IPS-18c (cell line): ENCODE measurements at regions not wholly inside any gene's neighbourhood (a gene's known extent, or its start where the extent isn't known, plus 50 kb on each side); places are given as distances from the start of the nearest gene placed in this dataset.
A peak's percentile ranks its signal among the peaks of the same experiment; 100 is the strongest.

Experiments used
- H3K4me3 ChIP-seq: 2 replicates; pipeline ENCODE4 v1.7.0; 2013; ENCODE audit warnings: low read depth, mild to moderate bottlenecking, low read length, moderate library complexity; ENCODE audit not compliant: insufficient read depth
- H3K9me3 ChIP-seq: one replicate; pipeline ENCODE4 v1.6.1; 2013; ENCODE audit warnings: mild to moderate bottlenecking, low read length, moderate library complexity; ENCODE audit not compliant: control insufficient read depth, insufficient read depth

DNA sequence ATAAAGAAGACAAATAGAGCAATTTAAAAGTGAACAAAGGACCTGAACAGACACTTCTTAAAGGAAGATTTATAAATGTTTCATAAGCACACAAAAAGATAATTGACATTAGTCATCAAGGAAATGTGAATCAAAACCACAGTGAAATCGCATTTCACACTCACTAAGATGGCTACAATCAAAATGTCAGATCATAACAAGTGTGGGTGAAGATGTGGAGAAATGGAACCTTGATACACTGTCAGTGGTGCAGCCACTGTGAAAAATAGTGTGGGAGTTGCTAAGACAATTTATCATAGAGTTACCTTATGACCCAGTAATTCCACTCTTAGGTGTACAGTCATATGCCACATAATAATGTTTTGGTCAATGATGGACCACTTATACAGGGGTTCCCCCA is 54.5 kb upstream of the HTR4 start:
- H3K9me3 ChIP-seq: no peaks in the 10 kb centered on the region
- no peak overlapping the region for H3K4me3 ChIP-seq

DNA sequence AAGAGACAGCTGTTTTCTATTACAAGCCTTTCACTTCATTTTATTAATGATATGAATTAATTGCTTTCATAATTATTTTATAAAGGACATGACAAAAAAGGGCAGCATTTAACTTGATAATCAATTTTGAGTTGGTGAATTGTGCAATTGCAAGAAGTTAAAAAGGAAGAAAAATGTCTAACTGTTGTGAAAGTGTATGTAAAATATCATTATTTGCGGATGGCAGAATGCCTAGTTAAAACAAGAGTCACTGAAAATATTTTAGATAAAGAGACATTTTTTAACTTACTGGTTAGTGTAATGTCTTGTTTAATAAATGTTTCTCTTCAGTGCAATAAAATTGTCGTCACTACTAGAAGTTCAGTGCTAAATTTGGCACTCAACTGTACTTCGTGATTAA is 57.6 kb upstream of the HTR4 start:
- no peak overlapping the region for H3K4me3 ChIP-seq
- H3K9me3 ChIP-seq: no peaks in the 10 kb centered on the region

DNA sequence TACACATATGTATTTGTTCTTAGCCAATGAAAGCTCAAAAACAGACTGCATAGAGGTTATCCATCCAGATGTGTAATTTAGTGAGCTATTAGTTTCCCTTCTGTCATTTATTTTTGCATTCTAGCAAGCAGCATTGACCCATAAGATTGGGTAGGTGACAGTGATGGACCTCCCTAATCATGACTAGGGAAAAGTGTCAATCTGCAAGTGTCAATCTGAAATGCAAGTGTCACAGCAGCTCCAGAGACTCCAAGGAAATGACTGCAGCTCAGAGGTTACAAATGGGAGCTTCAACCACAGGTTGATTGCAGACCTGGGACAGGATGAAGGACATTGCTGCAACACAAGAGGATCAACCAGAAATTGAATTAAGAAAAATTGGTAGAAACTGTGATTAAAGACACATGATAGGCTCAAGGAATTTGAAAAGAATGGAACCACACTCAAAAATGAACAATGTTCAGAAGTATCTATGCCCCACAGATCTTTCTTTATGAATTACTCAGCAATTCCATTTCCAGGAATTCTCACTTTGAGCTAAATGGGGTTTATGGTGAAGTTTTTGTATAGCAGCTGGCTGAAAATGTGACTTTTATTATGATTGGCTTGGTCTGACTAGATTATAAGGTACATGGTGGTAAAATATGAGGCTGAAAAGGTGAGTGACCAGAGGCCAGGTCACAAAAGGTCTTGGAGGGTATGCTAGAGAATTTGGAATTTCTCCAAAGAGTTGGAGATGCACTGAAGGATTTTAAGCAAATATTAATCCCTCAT is 59.6 kb upstream of the HTR4 start:
- H3K4me3 ChIP-seq: no peak overlapping the region
- no peaks in the 10 kb centered on the region for H3K9me3 ChIP-seq

DNA sequence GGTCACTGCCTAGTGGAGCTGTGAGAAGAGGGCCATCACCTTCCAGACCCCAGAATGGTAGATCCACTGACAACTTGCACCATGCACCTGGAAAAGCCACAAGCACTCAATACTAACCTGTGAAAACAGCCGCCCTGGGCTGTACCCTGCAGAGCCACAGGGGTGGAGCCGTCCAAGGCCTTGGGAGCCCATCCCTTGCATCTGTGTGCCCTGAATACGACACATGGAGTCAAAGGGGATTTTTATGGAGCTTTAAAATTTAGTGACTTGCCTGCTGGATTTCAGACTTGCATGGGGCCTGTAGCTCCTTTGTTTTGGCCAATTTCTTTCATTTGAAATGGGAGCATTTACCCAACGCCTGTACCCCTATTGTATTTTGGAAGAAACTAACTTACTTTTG is 62.4 kb upstream of the HTR4 start:
- Histone ChIP-seq H3K4me3 (no peak overlapping the region), H3K9me3 (no peaks in the 10 kb centered on the region)

DNA sequence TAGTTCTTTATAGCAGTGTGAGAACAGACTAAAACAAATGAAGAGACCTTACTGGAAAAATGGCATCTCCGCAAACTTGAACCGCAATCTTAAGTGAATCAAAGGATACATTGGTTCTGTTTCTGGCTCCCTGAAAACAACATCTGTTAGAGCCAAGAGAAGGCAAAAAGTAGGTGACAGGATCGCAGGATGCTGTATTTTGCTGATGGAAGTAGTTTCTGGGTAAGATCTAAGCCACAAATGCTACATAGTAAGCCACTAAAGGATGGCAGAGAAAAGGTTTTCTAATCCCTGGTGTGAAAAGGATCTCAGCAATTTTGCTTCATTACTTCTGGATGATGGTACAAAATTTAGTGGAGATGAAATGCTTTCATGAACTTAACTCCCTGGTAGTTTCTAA is 63.3 kb upstream of the HTR4 start:
- Histone ChIP-seq H3K9me3 (no peaks in the 10 kb centered on the region), H3K4me3 (no peak overlapping the region)

DNA sequence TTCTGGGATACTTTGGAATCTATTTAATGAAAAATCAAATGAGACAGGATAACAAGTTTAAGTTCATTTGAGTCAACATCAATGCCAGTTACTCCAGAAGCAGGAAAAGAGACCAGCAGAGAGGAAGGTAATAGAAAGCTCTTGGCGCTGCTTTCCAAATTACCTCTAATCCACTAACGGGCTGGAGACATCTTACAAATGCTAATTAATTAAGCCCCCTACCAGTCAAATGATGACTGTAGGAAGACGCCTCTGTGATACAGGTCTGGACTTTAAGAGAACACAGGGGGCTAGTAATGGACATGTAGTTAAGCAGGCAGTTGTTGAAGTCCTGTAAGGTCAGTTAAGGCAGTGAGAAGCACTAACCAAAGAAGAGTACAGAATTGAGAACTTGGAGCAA is 65.3 kb upstream of the HTR4 start:
- Histone ChIP-seq H3K4me3 (peak overlapping the region; percentile 10; the same call in 1 of the 2 replicates), H3K9me3 (no peaks in the 10 kb centered on the region)

DNA sequence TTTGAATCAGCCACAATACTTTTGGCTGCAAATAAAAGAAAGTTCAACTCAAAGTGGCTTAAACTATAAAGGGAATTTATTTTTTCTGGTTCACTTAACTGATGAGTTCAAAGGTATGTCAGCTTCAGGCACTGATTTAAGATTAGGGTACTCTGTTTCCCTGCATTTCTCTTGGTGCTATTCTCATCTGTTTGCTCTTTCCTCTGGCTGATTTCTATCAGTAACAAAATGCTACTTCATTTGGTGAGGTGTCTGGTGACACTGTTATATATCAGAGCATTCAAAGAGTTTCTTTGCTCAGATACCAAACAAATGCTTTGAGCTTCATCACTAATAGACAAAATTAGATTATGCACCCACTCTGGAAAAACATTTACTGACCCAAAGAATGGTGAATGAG is 65.9 kb upstream of the HTR4 start:
- Histone ChIP-seq H3K9me3 (no peaks in the 10 kb centered on the region), H3K4me3 (no peak overlapping the region)

DNA sequence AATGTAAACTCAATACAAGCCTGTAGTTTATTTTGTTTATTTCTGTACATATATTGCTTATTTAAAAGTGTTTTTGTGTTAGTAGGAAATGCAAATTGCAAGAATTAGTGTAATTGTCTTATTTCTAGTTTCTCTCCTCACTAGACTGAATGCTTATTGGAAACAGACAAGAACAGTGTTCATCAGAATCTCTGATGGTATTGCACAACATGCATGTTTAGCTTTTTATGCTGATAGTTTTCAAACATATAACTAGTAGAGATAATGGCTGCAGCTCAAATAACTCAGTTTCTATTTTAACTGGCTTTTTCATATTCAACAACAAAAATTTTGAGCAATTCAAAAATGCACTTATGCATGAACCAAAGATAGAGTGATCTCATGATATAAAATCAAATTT is 68.8 kb upstream of the HTR4 start:
- Histone ChIP-seq H3K4me3 (no peak overlapping the region), H3K9me3 (no peaks in the 10 kb centered on the region)

DNA sequence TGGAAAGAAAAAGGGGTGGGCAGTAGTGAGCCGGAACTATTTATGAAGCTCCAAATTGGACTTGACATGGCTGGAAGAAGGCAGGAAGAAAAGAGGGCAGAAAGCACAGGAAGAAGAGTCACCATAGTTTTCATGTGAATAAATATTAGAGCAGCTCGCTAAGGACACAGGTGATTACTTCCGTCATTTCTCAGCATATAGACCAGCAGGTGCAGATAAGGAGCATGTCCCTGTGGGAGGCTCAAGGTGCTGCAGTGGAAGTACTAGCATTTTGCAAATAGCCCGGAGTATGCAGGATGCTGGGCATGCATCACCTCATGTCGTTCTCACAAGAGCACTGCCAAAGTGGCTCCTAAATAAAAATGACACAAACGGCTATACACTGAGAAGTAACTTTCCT is 71.3 kb upstream of the HTR4 start:
- Histone ChIP-seq H3K4me3 (no peak overlapping the region), H3K9me3 (no peaks in the 10 kb centered on the region)

DNA sequence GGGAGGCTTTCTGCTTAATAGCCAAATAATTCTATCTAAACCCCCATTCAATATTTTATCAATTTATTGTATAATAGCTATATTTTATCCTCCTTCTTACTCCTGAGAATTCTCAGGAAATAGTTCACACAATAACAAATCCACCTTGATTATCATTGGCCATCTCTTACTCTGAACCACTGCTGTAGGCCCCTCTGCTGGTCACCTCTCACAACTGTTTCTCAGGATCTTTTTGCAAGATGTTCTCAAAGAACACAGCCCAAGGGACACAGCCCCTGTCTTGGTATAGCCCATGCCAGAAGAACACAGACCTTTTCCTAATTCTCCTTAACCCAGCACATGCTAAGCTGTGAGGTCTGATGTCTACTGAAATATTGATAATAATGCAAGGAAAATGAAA is 74.9 kb upstream of the HTR4 start:
- H3K9me3 ChIP-seq: no peaks in the 10 kb centered on the region
- no peak overlapping the region for H3K4me3 ChIP-seq

DNA sequence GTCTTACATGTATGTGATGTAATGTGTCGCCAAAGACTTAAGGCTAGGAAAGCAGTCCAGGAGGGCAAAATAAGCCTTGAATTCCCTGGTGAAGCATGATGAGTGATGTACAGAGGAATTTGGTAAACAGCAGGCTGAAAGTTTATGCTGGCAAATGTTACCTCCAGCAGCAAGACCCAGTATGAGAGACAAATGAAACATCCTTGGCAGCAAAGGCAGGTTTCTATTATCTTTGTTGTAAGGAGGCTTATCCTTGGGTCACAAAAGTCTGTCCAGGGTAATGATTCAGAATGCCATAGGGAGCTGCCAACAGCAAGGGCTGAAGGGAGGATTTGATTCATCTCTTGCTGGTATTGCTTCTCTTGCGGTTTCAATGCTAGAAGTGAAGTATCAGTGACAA is 75.9 kb upstream of the HTR4 start:
- Histone ChIP-seq H3K9me3 (no peaks in the 10 kb centered on the region), H3K4me3 (no peak overlapping the region)

DNA sequence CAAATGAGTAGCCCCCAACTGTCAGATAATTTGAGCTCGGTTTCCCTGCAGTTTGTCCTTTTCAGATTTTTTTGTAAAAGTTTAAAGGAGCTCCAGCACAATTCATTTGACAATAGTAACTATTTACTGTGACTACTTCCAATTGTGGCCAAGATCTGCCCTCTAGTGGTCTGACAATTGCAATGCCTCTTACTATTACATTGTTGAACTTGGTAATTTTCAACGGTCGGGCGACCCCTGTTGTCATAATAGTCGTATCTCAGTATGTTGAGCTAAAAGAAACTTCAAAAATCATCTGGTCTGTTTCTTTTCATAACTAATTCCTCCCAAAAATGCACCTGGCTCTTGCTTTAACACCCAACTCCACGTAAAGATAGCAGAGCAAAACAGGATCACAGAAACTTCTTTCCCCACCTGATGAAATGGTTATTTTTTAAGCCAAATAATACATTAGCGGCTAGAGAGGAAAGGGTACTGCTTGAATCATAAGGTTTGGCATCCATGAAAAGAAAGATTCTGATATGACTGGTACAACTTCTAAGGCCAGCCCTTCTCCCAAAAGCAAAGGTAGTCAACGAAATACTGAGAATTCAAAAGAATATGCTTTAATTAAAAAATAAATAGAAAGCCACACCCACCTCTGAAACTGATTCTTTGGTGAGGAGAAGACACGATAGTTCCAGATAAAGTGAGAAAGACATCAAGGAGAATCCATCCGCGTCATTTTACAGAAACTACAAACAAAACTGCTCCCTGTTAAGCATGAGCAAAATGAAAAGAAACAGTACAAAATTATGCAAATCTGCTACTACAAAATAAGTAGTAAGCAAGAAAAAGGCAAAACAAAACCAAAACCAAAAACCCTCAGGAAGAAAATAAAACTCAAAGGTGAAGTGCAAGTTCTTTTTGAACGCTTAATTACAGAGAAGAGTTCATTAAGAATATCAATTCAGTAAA is 76.9 kb upstream of the HTR4 start:
- Histone ChIP-seq H3K4me3 (no peak overlapping the region), H3K9me3 (no peaks in the 10 kb centered on the region)

DNA sequence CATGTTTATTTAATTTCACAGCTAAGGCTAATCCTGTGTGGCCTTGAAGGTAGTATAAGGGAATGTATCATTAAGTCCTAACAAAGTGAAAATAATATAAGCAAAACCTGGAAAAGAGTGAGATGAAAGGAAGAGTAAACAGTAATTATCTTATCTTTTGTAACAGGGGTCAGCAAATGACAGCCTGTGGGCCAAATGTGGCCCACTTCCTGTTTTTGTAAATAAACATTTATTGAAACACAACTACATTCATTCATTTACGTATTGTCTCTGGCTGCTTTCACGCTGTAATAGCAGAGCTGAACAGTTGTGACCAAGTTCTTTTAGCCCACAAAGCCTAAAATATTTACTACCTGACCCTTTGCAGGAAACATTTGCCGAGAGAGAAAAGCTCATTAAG is 78.4 kb upstream of the HTR4 start:
- Histone ChIP-seq H3K9me3 (no peaks in the 10 kb centered on the region), H3K4me3 (no peak overlapping the region)

DNA sequence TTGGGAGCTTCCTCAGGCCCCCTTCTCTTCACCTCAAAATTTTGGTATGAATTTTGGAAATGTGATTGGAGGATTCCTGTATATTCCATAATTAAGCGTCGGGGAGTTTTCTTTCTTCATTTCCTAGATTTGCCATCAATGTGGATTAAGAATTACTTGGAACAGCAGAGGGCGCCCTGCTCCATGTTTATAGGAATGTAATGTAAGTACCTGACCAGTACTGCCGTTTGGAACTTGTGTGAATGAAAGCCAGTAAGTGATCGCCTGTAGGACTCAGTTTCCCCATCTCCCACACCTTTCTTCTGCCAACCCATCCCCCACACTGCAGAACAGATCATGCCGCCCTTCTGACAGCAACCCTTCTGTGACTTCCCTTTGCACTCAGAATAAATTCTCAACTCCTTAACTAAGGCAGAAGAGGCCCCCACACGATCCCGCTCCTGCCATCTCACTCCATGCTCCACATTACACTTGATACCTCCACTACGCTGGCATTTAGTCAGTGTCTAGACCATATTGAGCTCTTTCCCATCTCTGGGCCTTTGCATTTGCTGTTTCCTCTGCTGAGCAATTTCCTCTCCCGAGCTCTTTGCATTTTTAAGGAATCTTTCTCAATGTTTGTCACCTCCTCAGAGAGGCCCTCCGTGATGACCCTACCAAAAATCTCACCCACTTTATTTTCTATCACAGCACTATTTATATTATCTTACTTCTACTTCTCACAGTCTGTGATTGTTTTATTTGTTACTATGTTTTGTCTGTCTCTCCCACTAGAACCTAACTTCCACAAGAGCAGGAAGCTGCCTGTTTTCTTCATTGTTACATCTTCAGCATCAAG is 79.5 kb upstream of the HTR4 start:
- H3K9me3 ChIP-seq: no peaks in the 10 kb centered on the region
- no peak overlapping the region for H3K4me3 ChIP-seq

DNA sequence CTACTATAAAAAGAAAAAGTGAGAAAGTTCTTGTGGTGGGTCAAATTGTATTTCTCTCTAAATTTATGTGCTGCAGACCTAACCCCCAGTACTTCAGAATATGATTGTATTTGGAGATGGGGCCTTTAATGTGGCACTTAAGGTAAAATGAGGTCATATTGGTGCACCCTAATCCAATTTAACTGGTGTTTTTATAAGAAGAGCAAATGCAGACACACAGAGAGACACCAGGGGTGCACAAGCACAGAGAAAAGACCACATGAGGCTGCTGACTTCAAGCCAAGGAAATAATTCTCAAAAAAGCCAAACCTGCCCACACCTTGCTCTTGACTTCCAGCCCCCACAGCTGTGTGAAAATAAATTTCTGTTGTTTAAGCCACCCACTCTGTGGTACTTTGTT is 80.2 kb upstream of the HTR4 start:
- H3K9me3 ChIP-seq: no peaks in the 10 kb centered on the region
- H3K4me3 ChIP-seq: no peak overlapping the region

DNA sequence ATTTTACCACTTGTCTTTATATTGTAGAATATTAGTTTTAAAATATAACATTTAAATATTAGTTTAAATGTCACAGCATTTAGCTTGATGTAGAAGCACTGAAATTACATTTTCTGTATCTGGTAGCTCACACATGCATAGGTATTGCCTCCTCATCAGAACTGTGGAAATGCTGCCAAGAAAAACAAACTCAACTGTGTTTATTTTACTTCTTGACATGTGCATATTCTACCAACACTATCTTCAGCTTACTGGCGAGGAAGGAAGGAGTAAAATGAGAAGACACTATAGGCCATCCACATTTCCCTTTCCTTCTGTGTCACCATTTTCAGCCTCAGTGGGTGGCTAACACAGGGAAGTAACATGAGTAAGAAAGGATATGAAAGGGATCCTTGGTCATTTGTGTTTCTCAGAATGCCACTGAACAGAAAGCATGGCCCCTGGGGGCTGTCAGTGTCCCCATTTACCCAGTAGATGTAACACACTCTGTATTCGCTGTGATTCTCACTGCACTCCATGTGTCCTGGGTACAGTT is 81.0 kb upstream of the HTR4 start:
- no peaks in the 10 kb centered on the region for H3K9me3 ChIP-seq

DNA sequence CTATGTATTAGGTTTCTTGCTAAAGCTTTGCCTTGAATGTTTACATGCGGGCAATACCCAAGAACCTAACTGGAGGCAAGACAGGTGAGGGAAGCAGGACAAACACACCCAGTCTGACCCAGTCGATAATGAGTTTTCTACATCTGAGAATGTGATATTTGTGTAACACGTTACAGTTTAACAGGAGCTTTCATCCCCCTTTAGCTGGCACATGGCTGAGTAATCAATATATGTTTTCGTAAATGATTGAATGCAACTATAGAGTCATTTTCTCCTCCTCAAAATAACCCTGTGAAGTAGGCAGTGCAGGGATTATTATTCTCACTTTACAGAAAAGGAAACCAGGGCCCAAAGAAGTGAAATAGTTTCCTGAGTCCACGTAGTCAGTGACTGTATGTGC is 84.7 kb upstream of the HTR4 start:
- Histone ChIP-seq H3K9me3 (no peaks in the 10 kb centered on the region), H3K4me3 (no peak overlapping the region)

More for the DNA sequence above, 81.0 kb upstream of the HTR4 start:
- no peak overlapping the region for H3K4me3 ChIP-seq
